ENCODE measurements at regions not wholly inside any gene's neighbourhood (a gene's known extent, or its start where the extent isn't known, plus 50 kb on each side); places are given as distances from the start of the nearest gene placed in this dataset.

- H2AFZ ChIP-seq (ENCODE audit: insufficient read depth, low read length, poor library complexity): no peak overlapping the region
- H3K27me3 ChIP-seq (ENCODE audit: insufficient read depth, low read length): no peaks in the 10 kb centered on the region
- no peak overlapping the region for H3K18ac ChIP-seq (ENCODE audit: low read length)
- H3K4me2 ChIP-seq (ENCODE audit: low read length): no peak overlapping the region
- H3K79me2 ChIP-seq (ENCODE audit: control insufficient read depth, insufficient read depth, low read length, poor library complexity): no peaks in the 10 kb centered on the region
- H2BK12ac ChIP-seq (ENCODE audit: low read length): no peak overlapping the region
- no peak overlapping the region for H3K9ac ChIP-seq (ENCODE audit: low read length)
- WGBS (ENCODE audit: extremely low coverage, insufficient coverage, insufficient read length): no CpG with 5 or more reads among the region's 2 CpGs
- no peak for DNase-seq
- no peak overlapping the region for H3K4ac ChIP-seq (ENCODE audit: low read depth, low read length)
- H3K23ac ChIP-seq (ENCODE audit: low read length): no peak overlapping the region
- H4K91ac ChIP-seq (ENCODE audit: low read depth, low read length): no peak overlapping the region
- no peak overlapping the region for H3K14ac ChIP-seq (ENCODE audit: low read length)
- no peak overlapping the region for H2BK5ac ChIP-seq (ENCODE audit: low read depth, low read length, poor library complexity)
- H4K8ac ChIP-seq (ENCODE audit: low read depth, low read length): no peak overlapping the region
- no peaks in the 10 kb centered on the region for H3K79me1 ChIP-seq (ENCODE audit: low read length)
- H3K36me3 ChIP-seq (ENCODE audit: control insufficient read depth in 1 of 2, insufficient read depth in 2 of 2, low read length in 2 of 2): no peaks in the 10 kb centered on the region
- no peak overlapping the region for H4K12ac ChIP-seq (ENCODE audit: low read depth, low read length)
- H3K27ac ChIP-seq (ENCODE audit: low read depth, low read length): no peak overlapping the region
- no peak overlapping the region for H2AK5ac ChIP-seq (ENCODE audit: low read length)
- H3K4me3 ChIP-seq (ENCODE audit: low read depth, low read length): no peak overlapping the region
- no peak overlapping the region for H2BK120ac ChIP-seq (ENCODE audit: insufficient read depth, low read length, poor library complexity)
- H3K9me3 ChIP-seq (ENCODE audit: insufficient read depth, low read depth, low read length): no peaks in the 10 kb centered on the region
- H3K4me1 ChIP-seq (ENCODE audit: control insufficient read depth in 1 of 2, insufficient read depth in 2 of 2, low read length in 2 of 2): no peaks in the 10 kb centered on the region
Measured at GRCh38 chr21:24823247-24823646, 784.0 kb downstream of the MRPL39 start.

- Histone ChIP-seq H3K14ac (ENCODE audit: low read length) (no peak overlapping the region), H4K12ac (ENCODE audit: low read depth, low read length) (no peak overlapping the region), H2AFZ (ENCODE audit: insufficient read depth, low read length, poor library complexity) (no peak overlapping the region), H3K4me3 (ENCODE audit: low read depth, low read length) (no peak overlapping the region), H3K79me2 (ENCODE audit: control insufficient read depth, insufficient read depth, low read length, poor library complexity) (no peaks in the 10 kb centered on the region), H3K4ac (ENCODE audit: low read depth, low read length) (no peak overlapping the region), H3K4me2 (ENCODE audit: low read length) (no peak overlapping the region), H3K18ac (ENCODE audit: low read length) (no peak overlapping the region), H2BK5ac (ENCODE audit: low read depth, low read length, poor library complexity) (no peak overlapping the region), H3K79me1 (ENCODE audit: low read length) (no peaks in the 10 kb centered on the region), H3K27ac (ENCODE audit: low read depth, low read length) (no peak overlapping the region), H3K9me3 (ENCODE audit: insufficient read depth, low read depth, low read length) (no peaks in the 10 kb centered on the region), H2BK120ac (ENCODE audit: insufficient read depth, low read length, poor library complexity) (no peak overlapping the region), H3K27me3 (ENCODE audit: insufficient read depth, low read length) (no peaks in the 10 kb centered on the region), H4K8ac (ENCODE audit: low read depth, low read length) (no peak overlapping the region), H3K4me1 (ENCODE audit: control insufficient read depth in 1 of 2, insufficient read depth in 2 of 2, low read length in 2 of 2) (no peaks in the 10 kb centered on the region), H3K23ac (ENCODE audit: low read length) (no peak overlapping the region), H3K9ac (ENCODE audit: low read length) (no peak overlapping the region), H3K36me3 (ENCODE audit: control insufficient read depth in 1 of 2, insufficient read depth in 2 of 2, low read length in 2 of 2) (no peaks in the 10 kb centered on the region), H2AK5ac (ENCODE audit: low read length) (no peak overlapping the region), H2BK12ac (ENCODE audit: low read length) (no peak overlapping the region), H4K91ac (ENCODE audit: low read depth, low read length) (no peak overlapping the region)
- no CpG with 5 or more reads among the region's 3 CpGs for WGBS (ENCODE audit: extremely low coverage, insufficient coverage, insufficient read length)
- no peak for DNase-seq
Measured at GRCh38 chr21:24785033-24785432, 822.2 kb downstream of the MRPL39 start.

GRCh38 chr21:24781146-24781545, 826.1 kb downstream of the MRPL39 start:
- Histone ChIP-seq H2BK5ac (ENCODE audit: low read depth, low read length, poor library complexity) (no peak overlapping the region), H3K9me3 (ENCODE audit: insufficient read depth, low read depth, low read length) (no peaks in the 10 kb centered on the region), H2BK120ac (ENCODE audit: insufficient read depth, low read length, poor library complexity) (no peak overlapping the region), H4K12ac (ENCODE audit: low read depth, low read length) (no peak overlapping the region), H2AK5ac (ENCODE audit: low read length) (no peak overlapping the region), H3K4me3 (ENCODE audit: low read depth, low read length) (no peak overlapping the region), H4K8ac (ENCODE audit: low read depth, low read length) (no peak overlapping the region), H3K9ac (ENCODE audit: low read length) (no peak overlapping the region), H2AFZ (ENCODE audit: insufficient read depth, low read length, poor library complexity) (no peak overlapping the region), H2BK12ac (ENCODE audit: low read length) (no peak overlapping the region), H4K91ac (ENCODE audit: low read depth, low read length) (no peak overlapping the region), H3K14ac (ENCODE audit: low read length) (no peak overlapping the region), H3K79me1 (ENCODE audit: low read length) (no peaks in the 10 kb centered on the region), H3K27me3 (ENCODE audit: insufficient read depth, low read length) (no peaks in the 10 kb centered on the region), H3K27ac (ENCODE audit: low read depth, low read length) (no peak overlapping the region), H3K79me2 (ENCODE audit: control insufficient read depth, insufficient read depth, low read length, poor library complexity) (no peaks in the 10 kb centered on the region), H3K23ac (ENCODE audit: low read length) (no peak overlapping the region), H3K4me1 (ENCODE audit: control insufficient read depth in 1 of 2, insufficient read depth in 2 of 2, low read length in 2 of 2) (no peaks in the 10 kb centered on the region), H3K18ac (ENCODE audit: low read length) (no peak overlapping the region), H3K36me3 (ENCODE audit: control insufficient read depth in 1 of 2, insufficient read depth in 2 of 2, low read length in 2 of 2) (no peaks in the 10 kb centered on the region), H3K4me2 (ENCODE audit: low read length) (no peak overlapping the region), H3K4ac (ENCODE audit: low read depth, low read length) (no peak overlapping the region)
- no CpG with 5 or more reads among the region's 2 CpGs for WGBS (ENCODE audit: extremely low coverage, insufficient coverage, insufficient read length)
- no peak for DNase-seq

DNA sequence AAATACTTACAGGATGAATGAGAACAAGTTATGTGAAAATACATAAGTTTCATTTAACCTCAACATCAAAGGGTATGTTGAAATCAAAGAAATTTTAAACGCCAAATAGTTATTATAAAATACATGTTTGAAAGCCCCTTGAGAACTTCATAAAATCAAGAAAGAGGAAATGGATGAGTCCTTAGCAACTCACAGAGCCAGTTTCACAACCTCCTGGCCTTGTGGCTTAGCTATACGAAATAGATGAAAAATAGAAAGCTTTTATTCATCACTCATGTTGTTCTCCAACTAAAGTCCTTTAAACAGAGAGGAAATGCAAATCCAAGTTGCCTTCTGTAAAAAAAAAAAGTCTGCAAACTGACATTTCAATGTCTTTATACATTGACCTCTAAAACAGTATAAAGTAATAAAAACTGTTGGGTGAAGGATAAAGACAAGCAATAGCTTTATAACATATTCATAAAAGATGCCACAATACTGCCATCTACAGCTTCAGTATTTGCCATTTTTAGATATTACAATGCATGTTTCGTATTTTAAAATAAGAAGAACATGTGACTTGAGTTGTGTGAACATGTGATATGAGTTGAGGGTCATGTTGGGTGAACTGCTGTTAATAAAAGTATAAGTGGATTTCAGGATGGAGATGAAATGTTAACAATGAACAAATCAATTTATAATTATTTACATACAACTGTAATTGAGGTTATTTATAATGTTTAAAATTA, 847.8 kb downstream of the MRPL39 start:
- H3K4me3 ChIP-seq (ENCODE audit: low read depth, low read length): no peak overlapping the region
- no peaks in the 10 kb centered on the region for H3K9me3 ChIP-seq (ENCODE audit: insufficient read depth, low read depth, low read length)
- no peak overlapping the region for H2BK5ac ChIP-seq (ENCODE audit: low read depth, low read length, poor library complexity)
- H3K36me3 ChIP-seq (ENCODE audit: control insufficient read depth in 1 of 2, insufficient read depth in 2 of 2, low read length in 2 of 2): no peaks in the 10 kb centered on the region
- no peak overlapping the region for H3K27ac ChIP-seq (ENCODE audit: low read depth, low read length)
- H2AFZ ChIP-seq (ENCODE audit: insufficient read depth, low read length, poor library complexity): no peak overlapping the region
- H4K91ac ChIP-seq (ENCODE audit: low read depth, low read length): no peak overlapping the region
- no peak overlapping the region for H4K8ac ChIP-seq (ENCODE audit: low read depth, low read length)
- H2AK5ac ChIP-seq (ENCODE audit: low read length): no peak overlapping the region
- no CpG with 5 or more reads among the region's 3 CpGs for WGBS (ENCODE audit: extremely low coverage, insufficient coverage, insufficient read length)
- no peak overlapping the region for H3K9ac ChIP-seq (ENCODE audit: low read length)
- no peaks in the 10 kb centered on the region for H3K79me1 ChIP-seq (ENCODE audit: low read length)
- H2BK120ac ChIP-seq (ENCODE audit: insufficient read depth, low read length, poor library complexity): no peak overlapping the region
- no peak overlapping the region for H3K14ac ChIP-seq (ENCODE audit: low read length)
- H3K79me2 ChIP-seq (ENCODE audit: control insufficient read depth, insufficient read depth, low read length, poor library complexity): no peaks in the 10 kb centered on the region
- no peak overlapping the region for H3K4me2 ChIP-seq (ENCODE audit: low read length)
- H3K4ac ChIP-seq (ENCODE audit: low read depth, low read length): no peak overlapping the region
- H3K18ac ChIP-seq (ENCODE audit: low read length): no peak overlapping the region
- DNase-seq: no peak
- no peaks in the 10 kb centered on the region for H3K27me3 ChIP-seq (ENCODE audit: insufficient read depth, low read length)
- H3K23ac ChIP-seq (ENCODE audit: low read length): no peak overlapping the region
- H2BK12ac ChIP-seq (ENCODE audit: low read length): no peak overlapping the region
- no peaks in the 10 kb centered on the region for H3K4me1 ChIP-seq (ENCODE audit: control insufficient read depth in 1 of 2, insufficient read depth in 2 of 2, low read length in 2 of 2)
- H4K12ac ChIP-seq (ENCODE audit: low read depth, low read length): no peak overlapping the region
